SK-N-SH (cell line): ENCODE measurements at regions not wholly inside any gene's neighbourhood (a gene's known extent, or its start where the extent isn't known, plus 50 kb on each side); places are given as distances from the start of the nearest gene placed in this dataset.

ENCODE experiments used
- CTCF ChIA-PET: fragments of 300-600, 350-600 bp; formaldehyde crosslinking; extraction: SDS; loops from one replicate; lab custom pipeline; 2021; lab: Yijun Ruan, JAX
- POLR2A ChIA-PET: fragments of 350-600 bp; sonication (Branson Sonifier 250); formaldehyde crosslinking; extraction: SDS; loops from one replicate; lab custom pipeline; 2020; ENCODE audit warnings: antibody characterized with exemption, inconsistent platforms; lab: Yijun Ruan, JAX
- DNase-seq: peaks from one replicate; pipeline ENCODE4 v3.0.0; 2012
- H2AFZ ChIP-seq: fragments of 200-600 bp; sonication (generic); 2 replicates; pipeline ENCODE4 v1.8.1; 2016; ENCODE audit warnings: antibody characterized with exemption, mild to moderate bottlenecking, low read depth
- H3F3A ChIP-seq: fragments of 200-600 bp; sonication (generic); replicated peaks from 2 replicates; pipeline ENCODE3; 2016; ENCODE audit warnings: antibody characterized with exemption, mild to moderate bottlenecking; ENCODE audit not compliant: insufficient read depth
- H3K27ac ChIP-seq, 2 experiments: fragments of 200-500 bp in 1 of 2; fragments of 200-600 bp in 1 of 2; sonication (Bioruptor generic) in 1 of 2; sonication (generic), shearing (Covaris generic) in 1 of 2; 2 replicates each; pipeline versions ENCODE4 v1.5.1 to v1.6.1; 2014 to 2016; ENCODE audit warnings: low read depth in 2 of 2, inconsistent platforms in 1 of 2, low read length in 1 of 2, mild to moderate bottlenecking in 1 of 2, mixed read lengths in 1 of 2
- H3K27me3 ChIP-seq: fragments of 200-600 bp; sonication (generic), shearing (Covaris generic); 2 replicates; pipeline ENCODE4 v1.6.1; 2016; ENCODE audit warnings: mixed run types; ENCODE audit not compliant: insufficient read depth
- H3K36me3 ChIP-seq, 2 experiments: fragments of 200-500 bp in 1 of 2; fragments of 200-600 bp in 1 of 2; sonication (Bioruptor generic) in 1 of 2; sonication (generic) in 1 of 2; replicated peaks in 1 of 2; 2 replicates each; pipeline versions ENCODE3 to v1.5.1; 2014 to 2016; ENCODE audit warnings: low read length in 1 of 2, mild to moderate bottlenecking in 1 of 2; ENCODE audit not compliant: insufficient read depth in 2 of 2, control insufficient read depth in 1 of 2
- H3K4me1 ChIP-seq, 2 experiments: fragments of 200-500 bp in 1 of 2; fragments of 200-600 bp in 1 of 2; sonication (Bioruptor generic) in 1 of 2; sonication (generic), shearing (Covaris generic) in 1 of 2; 2 replicates each; pipeline versions ENCODE4 v1.5.1 to v1.6.1; 2014 to 2016; ENCODE audit warnings: low read depth in 1 of 2, low read length in 1 of 2, mixed run types in 1 of 2; ENCODE audit not compliant: insufficient read depth in 2 of 2, control insufficient read depth in 1 of 2
- H3K4me2 ChIP-seq: fragments of 200-600 bp; sonication (generic), shearing (Covaris generic); 2 replicates; pipeline ENCODE4 v1.6.1; 2017; ENCODE audit warnings: mixed run types
- H3K4me3 ChIP-seq, 2 experiments: fragments of 200-500 bp in 1 of 2; fragments of 200-600 bp in 1 of 2; sonication (Bioruptor generic) in 1 of 2; sonication (generic), shearing (Covaris generic) in 1 of 2; 2 replicates each; pipeline versions ENCODE4 v1.5.1 to v1.8.1; 2014 to 2016; ENCODE audit warnings: low read depth in 2 of 2, inconsistent platforms in 1 of 2, low read length in 1 of 2, mild to moderate bottlenecking in 1 of 2, mixed read lengths in 1 of 2, moderate library complexity in 1 of 2
- H3K79me2 ChIP-seq: fragments of 200-600 bp; sonication (generic); 2 replicates; pipeline ENCODE4 v1.8.1; 2017; ENCODE audit warnings: mild to moderate bottlenecking; ENCODE audit not compliant: insufficient read depth
- H3K9ac ChIP-seq: fragments of 200-600 bp; sonication (generic); 2 replicates; pipeline ENCODE4 v1.6.1; 2017; ENCODE audit warnings: mixed run types
- H3K9me2 ChIP-seq: fragments of 200-600 bp; sonication (generic); 2 replicates; pipeline ENCODE4 v1.6.1; 2017; ENCODE audit warnings: mixed run types
- H3K9me3 ChIP-seq: fragments of 200-600 bp; sonication (generic); 2 replicates; pipeline ENCODE4 v1.6.1; 2017; ENCODE audit warnings: mixed run types, mild to moderate bottlenecking, moderate library complexity
- H4K20me1 ChIP-seq: fragments of 200-600 bp; sonication (generic); 2 replicates; pipeline ENCODE4 v1.6.1; 2017; ENCODE audit warnings: mild to moderate bottlenecking, mixed run types; ENCODE audit not compliant: insufficient read depth
- CHD2 ChIP-seq: fragments of 150-350 bp; IDR thresholded peaks from 2 replicates; pipeline ENCODE4 v1.6.1; 2018; ENCODE audit warnings: low read length; ENCODE audit not compliant: partially characterized antibody
- EP300 ChIP-seq, 2 experiments: IDR thresholded peaks; 2 replicates each; pipeline versions ENCODE4 v1.4.0 to v1.6.1; 2012; ENCODE audit warnings: borderline replicate concordance in 1 of 2, low read depth in 1 of 2, low read length in 1 of 2
- EZH2phosphoT487 ChIP-seq: fragments of 200-600 bp; sonication (generic); IDR thresholded peaks from 2 replicates; pipeline ENCODE4 v1.6.1; 2017; ENCODE audit warnings: low read depth, mixed run types, mild to moderate bottlenecking, antibody characterized with exemption, moderate library complexity, borderline replicate concordance
- FOSL2 ChIP-seq: IDR thresholded peaks from 2 replicates; pipeline ENCODE4 v1.4.0; 2012; ENCODE audit warnings: low read depth, mild to moderate bottlenecking, moderate library complexity, borderline replicate concordance
- FOXM1 ChIP-seq: IDR thresholded peaks from 2 replicates; pipeline ENCODE4 v1.4.0; 2012; ENCODE audit warnings: low read depth, mild to moderate bottlenecking
- JUND ChIP-seq: IDR thresholded peaks from 2 replicates; pipeline ENCODE4 v1.4.0; 2012
- MAX ChIP-seq: IDR thresholded peaks from 2 replicates; pipeline ENCODE4 v1.4.0; 2012; ENCODE audit warnings: low read depth
- MEF2A ChIP-seq: IDR thresholded peaks from 2 replicates; pipeline ENCODE4 v1.4.0; 2012; ENCODE audit warnings: low read depth, borderline replicate concordance
- MXI1 ChIP-seq: IDR thresholded peaks from 2 replicates; pipeline ENCODE4 v1.6.1; 2012; ENCODE audit warnings: mild to moderate bottlenecking, low read depth, low read length, improper control_type of control experiment
- NFIC ChIP-seq: IDR thresholded peaks from 2 replicates; pipeline ENCODE4 v1.4.0; 2012; ENCODE audit warnings: borderline replicate concordance
- PBX3 ChIP-seq: IDR thresholded peaks from 2 replicates; pipeline ENCODE4; 2012
- POLR2AphosphoS5 ChIP-seq: IDR thresholded peaks from 2 replicates; pipeline ENCODE4 v1.6.1; 2012; ENCODE audit warnings: low read depth, low read length
- RAD21 ChIP-seq: IDR thresholded peaks from 2 replicates; pipeline ENCODE4 v1.6.1; 2012; ENCODE audit warnings: mild to moderate bottlenecking, low read length
- RXRA ChIP-seq: IDR thresholded peaks from 2 replicates; pipeline ENCODE4 v1.4.0; 2012; ENCODE audit warnings: low read depth, mild to moderate bottlenecking, borderline replicate concordance
- SMC3 ChIP-seq: IDR thresholded peaks from 2 replicates; pipeline ENCODE4 v1.6.1; 2012; ENCODE audit warnings: low read depth, low read length, improper control_type of control experiment
- TAF1 ChIP-seq: IDR thresholded peaks from 2 replicates; pipeline ENCODE4 v1.6.1; 2012; ENCODE audit warnings: low read depth, mild to moderate bottlenecking, low read length, moderate library complexity, borderline replicate concordance
- TCF12 ChIP-seq: IDR thresholded peaks from 2 replicates; pipeline ENCODE4 v1.4.0; 2012
- TEAD4 ChIP-seq: IDR thresholded peaks from 2 replicates; pipeline ENCODE4 v1.4.0; 2012; ENCODE audit warnings: mild to moderate bottlenecking, borderline replicate concordance; ENCODE audit not compliant: insufficient read depth
- USF1 ChIP-seq: IDR thresholded peaks from 2 replicates; pipeline ENCODE4 v1.4.0; 2012; ENCODE audit warnings: low read depth, borderline replicate concordance
- USF2 ChIP-seq: fragments of 150-350 bp; IDR thresholded peaks from 2 replicates; pipeline ENCODE4 v1.6.1; 2017; ENCODE audit warnings: antibody characterized with exemption, low read length, low read depth, borderline replicate concordance
- YY1 ChIP-seq: IDR thresholded peaks from 2 replicates; pipeline ENCODE4 v1.4.0; 2012; ENCODE audit warnings: low read depth, mild to moderate bottlenecking
- WGBS: methylation state at CpG from one replicate; pipeline ENCODE4 v1.1.6; 2017; ENCODE audit warnings: low lambda C conversion rate; 5-methylcytosine and 5-hydroxymethylcytosine counted together
- TF ChIP-seq, protein P1 (sequence below): IDR thresholded peaks from 2 replicates; pipeline ENCODE4 v1.4.0; 2012; ENCODE audit warnings: low read depth, borderline replicate concordance

DNA sequence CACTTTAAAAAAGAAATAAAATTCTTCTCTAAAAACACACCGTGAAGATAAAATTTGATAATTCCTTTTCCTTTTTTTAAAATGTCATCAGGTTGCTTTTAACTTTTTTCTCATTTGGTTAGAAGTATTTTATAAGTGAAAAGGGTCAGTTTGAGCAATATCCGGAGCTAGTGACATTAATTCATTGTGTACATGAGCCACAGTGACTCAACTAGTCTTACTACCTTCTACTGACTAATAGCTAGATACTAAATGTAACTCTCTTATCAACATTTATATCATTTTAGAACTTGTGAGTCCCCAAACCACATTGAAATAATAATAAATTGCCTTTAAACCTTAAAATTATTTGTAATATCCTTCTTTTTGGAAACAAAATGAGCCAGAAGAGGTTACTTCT is 101.2 kb upstream of the ZBTB20 start:
- Histone ChIP-seq H3K36me3 (no peaks in the 10 kb centered on the region), H3K9me2 (no peaks in the 10 kb centered on the region), H3K27me3 (no peaks in the 10 kb centered on the region), H3F3A (peaks cover 43% of the 10 kb centered on the region), H3K4me1 (peaks cover 0 to 33% of the 10 kb centered on the region in 2 experiments; a peak in 2 of 4 replicates), H2AFZ (no peak overlapping the region), H3K9me3 (no peaks in the 10 kb centered on the region; the same call in 1 of the 2 replicates), H3K4me3 (no peak overlapping the region), H3K27ac (peak overlapping the region in 1 of 2 experiments; percentile 78; a peak in 2 of 4 replicates), H4K20me1 (no peaks in the 10 kb centered on the region), H3K9ac (no peak overlapping the region), H3K4me2 (0 out of 2 replicates have a peak overlapping the region, but pooled peaks have one; percentile 2), H3K79me2 (no peaks in the 10 kb centered on the region)
- ChIA-PET POLR2A (no interaction called here), CTCF (interaction anchor here (0.8 kb wide), 1 partner anchor 375 kb away, joined by 3 read pairs; the partner anchor contains the start of gene GAP43)
- DNase-seq = no peak
- TF ChIP-seq RAD21 (no peak), TCF12 (peak; percentile 51), RXRA (0 out of 2 replicates have a peak, but pooled peaks have one; percentile 44), POLR2AphosphoS5 (peak; percentile 31; the same call in 1 of the 2 replicates), MXI1 (no peak), USF1 (no peak), JUND (peak; percentile 63), FOXM1 (peak; percentile 61; the same call in 1 of the 2 replicates), FOSL2 (peak; percentile 81), MAX (no peak), NFIC (peak; percentile 61; the same call in 1 of the 2 replicates), PBX3 (peak; percentile 83), TEAD4 (peak; percentile 49; the same call in 1 of the 2 replicates), EP300 (IDR thresholded peaks at IDR 0.05; ENCODE audit: borderline replicate concordance in 1 of 2, low read depth in 1 of 2, low read length in 1 of 2) (peak in 1 of 2 experiments; percentile 84; a peak in 2 of 4 replicates)
- 16% methylated on average over 2 of the region's 2 CpGs for WGBS

DNA sequence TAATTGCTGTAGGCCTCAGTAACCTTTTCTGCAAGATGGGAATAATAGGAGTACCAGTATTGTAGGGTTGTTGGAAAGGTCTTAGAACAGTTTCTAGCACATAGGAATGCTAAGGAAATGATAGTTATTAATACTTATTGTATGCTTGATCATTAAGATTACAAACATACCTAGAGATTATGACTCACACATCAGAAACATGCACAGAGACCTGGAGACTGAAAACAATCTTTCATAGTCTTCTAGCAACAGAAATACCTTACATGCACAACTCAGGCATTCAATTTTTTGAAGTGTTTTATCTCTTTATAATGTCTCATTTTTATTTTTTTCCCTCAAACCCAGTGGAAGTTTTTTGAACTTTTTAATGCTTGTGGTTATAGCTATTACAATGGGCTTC is 104.4 kb upstream of the ZBTB20 start:
- Histone ChIP-seq H3F3A (peaks cover 29% of the 10 kb centered on the region), H3K9me2 (no peaks in the 10 kb centered on the region), H3K27me3 (no peaks in the 10 kb centered on the region), H3K4me2 (no peak overlapping the region), H3K79me2 (no peaks in the 10 kb centered on the region), H3K9me3 (no peaks in the 10 kb centered on the region; the same call in 1 of the 2 replicates), H3K4me3 (no peak overlapping the region), H3K36me3 (no peaks in the 10 kb centered on the region), H3K4me1 (peaks cover 0 to 21% of the 10 kb centered on the region in 2 experiments; a peak in 2 of 4 replicates), H3K27ac (peak overlapping the region in 1 of 2 experiments; percentile 49; a peak in 1 of 4 replicates), H2AFZ (no peak overlapping the region), H4K20me1 (no peaks in the 10 kb centered on the region), H3K9ac (no peak overlapping the region)
- no peak for DNase-seq
- ChIA-PET POLR2A (no interaction called here), CTCF (interaction anchor here (0.6 to 1.0 kb wide), 2 partner anchors 14 to 132 kb away, joined by 3 to 4 read pairs; no protein-coding TSS in a partner anchor)
- TF ChIP-seq TCF12 (peak; percentile 50), EP300 (IDR thresholded peaks at IDR 0.05; ENCODE audit: borderline replicate concordance in 1 of 2, low read depth in 1 of 2, low read length in 1 of 2) (no peak), RXRA (no peak), YY1 (no peak), CHD2 (no peak), RAD21 (no peak), FOSL2 (peak; percentile 58; the same call in 1 of the 2 replicates), NFIC (0 out of 2 replicates have a peak, but pooled peaks have one; percentile 5), EZH2phosphoT487 (no peak), SMC3 (no peak), USF2 (no peak), MEF2A (no peak), TAF1 (no peak), MAX (no peak), JUND (no peak), POLR2AphosphoS5 (no peak)
- TF ChIP-seq, protein P1, sequence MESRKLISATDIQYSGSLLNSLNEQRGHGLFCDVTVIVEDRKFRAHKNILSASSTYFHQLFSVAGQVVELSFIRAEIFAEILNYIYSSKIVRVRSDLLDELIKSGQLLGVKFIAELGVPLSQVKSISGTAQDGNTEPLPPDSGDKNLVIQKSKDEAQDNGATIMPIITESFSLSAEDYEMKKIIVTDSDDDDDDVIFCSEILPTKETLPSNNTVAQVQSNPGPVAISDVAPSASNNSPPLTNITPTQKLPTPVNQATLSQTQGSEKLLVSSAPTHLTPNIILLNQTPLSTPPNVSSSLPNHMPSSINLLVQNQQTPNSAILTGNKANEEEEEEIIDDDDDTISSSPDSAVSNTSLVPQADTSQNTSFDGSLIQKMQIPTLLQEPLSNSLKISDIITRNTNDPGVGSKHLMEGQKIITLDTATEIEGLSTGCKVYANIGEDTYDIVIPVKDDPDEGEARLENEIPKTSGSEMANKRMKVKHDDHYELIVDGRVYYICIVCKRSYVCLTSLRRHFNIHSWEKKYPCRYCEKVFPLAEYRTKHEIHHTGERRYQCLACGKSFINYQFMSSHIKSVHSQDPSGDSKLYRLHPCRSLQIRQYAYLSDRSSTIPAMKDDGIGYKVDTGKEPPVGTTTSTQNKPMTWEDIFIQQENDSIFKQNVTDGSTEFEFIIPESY = no peak
